H1 (cell line): ENCODE measurements at regions not wholly inside any gene's neighbourhood (a gene's known extent, or its start where the extent isn't known, plus 50 kb on each side); places are given as distances from the start of the nearest gene placed in this dataset.

ENCODE experiments used
- ASH2L ChIP-seq: fragments of 200-600, 300-600 bp; sonication (generic); IDR thresholded peaks from one replicate; pipeline ENCODE4 v1.7.1; 2017; ENCODE audit warnings: low read length
- CHD7 ChIP-seq: fragments of 300-600 bp; sonication (generic); IDR thresholded peaks from 2 replicates; pipeline ENCODE4 v1.7.1; 2012; ENCODE audit warnings: low read length, moderate library complexity, mild to moderate bottlenecking, inconsistent platforms; ENCODE audit not compliant: insufficient replicate concordance
- CTBP2 ChIP-seq: IDR thresholded peaks from 2 replicates; pipeline ENCODE4 v1.7.0; 2011; ENCODE audit warnings: borderline replicate concordance, mild to moderate bottlenecking, moderate library complexity, mixed read lengths, low read length; ENCODE audit not compliant: insufficient read depth, insufficient read length
- E2F6 ChIP-seq: IDR thresholded peaks from 2 replicates; pipeline ENCODE4 v1.6.1; 2012; ENCODE audit warnings: inconsistent platforms
- GABPA ChIP-seq: IDR thresholded peaks from 2 replicates; pipeline ENCODE4 v1.6.1; 2011; ENCODE audit warnings: mild to moderate bottlenecking, low read length, moderate library complexity, borderline replicate concordance; ENCODE audit not compliant: insufficient read depth

- TF ChIP-seq CHD7 = no peak
- TF ChIP-seq E2F6 = no peak
- no peak for TF ChIP-seq GABPA
- no peak for TF ChIP-seq CTBP2
- TF ChIP-seq ASH2L = no peak
Measured at GRCh38 chr2:22900674-22901073, 484.3 kb upstream of the KLHL29 start (continued).
